PC-3 (cell line): ENCODE measurements at regions not wholly inside any gene's neighbourhood (a gene's known extent, or its start where the extent isn't known, plus 50 kb on each side); places are given as distances from the start of the nearest gene placed in this dataset.

Experiments used
- EZH2 ChIP-seq: fragments of 300-600 bp; sonication (generic); IDR thresholded peaks from one replicate; pipeline ENCODE4 v1.6.1; 2017; ENCODE audit warnings: antibody characterized with exemption, mild to moderate bottlenecking, low read length; ENCODE audit not compliant: unreplicated experiment
- EZH2phosphoT487 ChIP-seq: fragments of 300-600 bp; sonication (generic); IDR thresholded peaks from 2 replicates; pipeline ENCODE4 v1.6.1; 2018; ENCODE audit warnings: mild to moderate bottlenecking, antibody characterized with exemption, low read length, borderline replicate concordance
- TF ChIP-seq, protein P1 (sequence below): fragments of 300-600 bp; sonication (generic); conservative IDR thresholded peaks from 2 replicates; pipeline ENCODE4 v1.5.1; 2017; ENCODE audit warnings: antibody characterized with exemption, low read depth, mild to moderate bottlenecking, low read length

DNA sequence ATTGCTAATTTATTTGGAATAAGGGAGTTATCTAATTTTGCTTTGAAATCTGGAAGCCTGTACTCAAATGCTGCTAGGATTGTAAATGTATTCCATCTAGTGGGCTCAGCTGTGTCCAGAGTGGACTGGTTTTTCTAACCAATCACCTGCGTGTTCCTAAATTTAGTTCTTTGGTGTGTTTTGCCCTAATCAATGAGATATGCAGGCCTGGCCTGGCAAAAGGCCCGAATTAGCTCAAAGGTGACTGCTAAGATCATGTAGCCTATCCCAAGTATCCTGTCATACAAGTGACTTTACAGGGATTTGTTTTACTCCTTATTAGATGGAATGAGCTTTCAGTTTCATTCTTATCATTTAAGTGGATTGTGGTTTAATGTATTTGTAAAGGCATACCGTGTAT lies 51.3 kb upstream of the ARMC2 start:
- TF ChIP-seq, protein P1, sequence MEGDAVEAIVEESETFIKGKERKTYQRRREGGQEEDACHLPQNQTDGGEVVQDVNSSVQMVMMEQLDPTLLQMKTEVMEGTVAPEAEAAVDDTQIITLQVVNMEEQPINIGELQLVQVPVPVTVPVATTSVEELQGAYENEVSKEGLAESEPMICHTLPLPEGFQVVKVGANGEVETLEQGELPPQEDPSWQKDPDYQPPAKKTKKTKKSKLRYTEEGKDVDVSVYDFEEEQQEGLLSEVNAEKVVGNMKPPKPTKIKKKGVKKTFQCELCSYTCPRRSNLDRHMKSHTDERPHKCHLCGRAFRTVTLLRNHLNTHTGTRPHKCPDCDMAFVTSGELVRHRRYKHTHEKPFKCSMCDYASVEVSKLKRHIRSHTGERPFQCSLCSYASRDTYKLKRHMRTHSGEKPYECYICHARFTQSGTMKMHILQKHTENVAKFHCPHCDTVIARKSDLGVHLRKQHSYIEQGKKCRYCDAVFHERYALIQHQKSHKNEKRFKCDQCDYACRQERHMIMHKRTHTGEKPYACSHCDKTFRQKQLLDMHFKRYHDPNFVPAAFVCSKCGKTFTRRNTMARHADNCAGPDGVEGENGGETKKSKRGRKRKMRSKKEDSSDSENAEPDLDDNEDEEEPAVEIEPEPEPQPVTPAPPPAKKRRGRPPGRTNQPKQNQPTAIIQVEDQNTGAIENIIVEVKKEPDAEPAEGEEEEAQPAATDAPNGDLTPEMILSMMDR: no peak
- TF ChIP-seq EZH2: no peak
- TF ChIP-seq EZH2phosphoT487: no peak
